HCT116 (cell line): ENCODE measurements at regions not wholly inside any gene's neighbourhood (a gene's known extent, or its start where the extent isn't known, plus 50 kb on each side); places are given as distances from the start of the nearest gene placed in this dataset.

Experiments
- CBX3 ChIP-seq: IDR thresholded peaks from 2 replicates; pipeline ENCODE4 v1.6.1; 2012; ENCODE audit warnings: low read depth
- EZH2 ChIP-seq: fragments of 200-600 bp; sonication (generic); IDR thresholded peaks from 2 replicates; pipeline ENCODE4 v1.6.1; 2017; ENCODE audit warnings: antibody characterized with exemption, mixed run types
- SP1 ChIP-seq: IDR thresholded peaks from 2 replicates; pipeline ENCODE4 v1.6.1; 2012; ENCODE audit warnings: low read depth
- TF ChIP-seq, protein P1 (sequence below), 3 experiments: fragments of 200-600 bp in 1 of 3; sonication (generic) in 1 of 3; IDR thresholded peaks in 2 of 3; conservative IDR thresholded peaks in 1 of 3; 2 replicates each; pipeline ENCODE4 v1.5.1; 2012 to 2017; ENCODE audit warnings: low read depth in 2 of 3, low read length in 2 of 3, antibody characterized with exemption in 1 of 3, borderline replicate concordance in 1 of 3, control low read depth in 1 of 3, mild to moderate bottlenecking in 1 of 3, mixed read lengths in 1 of 3, mixed run types in 1 of 3, moderate library complexity in 1 of 3; ENCODE audit not compliant: insufficient read depth in 1 of 3
- TF ChIP-seq, protein P2 (sequence below): IDR thresholded peaks from 2 replicates; pipeline ENCODE4 v1.6.1; 2012

DNA sequence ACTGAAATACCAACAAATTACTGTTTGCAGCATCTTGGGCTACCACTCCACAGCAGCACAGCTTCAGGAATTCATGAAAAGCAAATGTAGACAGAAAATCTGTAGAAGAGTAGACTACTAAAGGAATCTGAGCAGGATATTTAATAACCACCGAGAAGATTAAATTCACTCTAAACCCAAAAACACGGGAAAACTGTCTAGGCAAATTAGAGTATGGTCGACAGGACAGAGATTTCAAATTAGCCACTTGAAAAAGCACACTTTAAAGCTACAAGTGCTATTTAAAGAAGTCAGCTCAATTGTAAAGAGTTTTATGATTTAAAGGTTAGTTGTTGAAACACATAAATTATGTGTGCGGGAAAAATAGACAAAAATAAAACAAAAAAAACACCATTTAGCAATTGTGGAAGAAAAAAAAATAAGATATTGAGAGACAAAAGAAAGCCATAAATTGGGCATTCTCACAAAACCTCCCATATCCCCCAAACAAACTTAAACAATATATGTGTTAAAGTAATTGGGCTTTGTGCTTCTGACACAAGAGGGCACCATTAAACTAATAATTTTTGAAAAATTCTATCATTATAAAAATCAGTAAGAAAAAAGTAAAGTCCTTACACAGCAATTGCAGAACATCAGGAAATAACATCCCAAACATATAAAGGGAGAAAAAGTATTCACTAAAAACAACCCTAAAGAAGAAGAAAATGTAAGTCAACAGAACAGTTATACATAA is 880.8 kb downstream of the TECRL start:
- TF ChIP-seq, protein P1, sequence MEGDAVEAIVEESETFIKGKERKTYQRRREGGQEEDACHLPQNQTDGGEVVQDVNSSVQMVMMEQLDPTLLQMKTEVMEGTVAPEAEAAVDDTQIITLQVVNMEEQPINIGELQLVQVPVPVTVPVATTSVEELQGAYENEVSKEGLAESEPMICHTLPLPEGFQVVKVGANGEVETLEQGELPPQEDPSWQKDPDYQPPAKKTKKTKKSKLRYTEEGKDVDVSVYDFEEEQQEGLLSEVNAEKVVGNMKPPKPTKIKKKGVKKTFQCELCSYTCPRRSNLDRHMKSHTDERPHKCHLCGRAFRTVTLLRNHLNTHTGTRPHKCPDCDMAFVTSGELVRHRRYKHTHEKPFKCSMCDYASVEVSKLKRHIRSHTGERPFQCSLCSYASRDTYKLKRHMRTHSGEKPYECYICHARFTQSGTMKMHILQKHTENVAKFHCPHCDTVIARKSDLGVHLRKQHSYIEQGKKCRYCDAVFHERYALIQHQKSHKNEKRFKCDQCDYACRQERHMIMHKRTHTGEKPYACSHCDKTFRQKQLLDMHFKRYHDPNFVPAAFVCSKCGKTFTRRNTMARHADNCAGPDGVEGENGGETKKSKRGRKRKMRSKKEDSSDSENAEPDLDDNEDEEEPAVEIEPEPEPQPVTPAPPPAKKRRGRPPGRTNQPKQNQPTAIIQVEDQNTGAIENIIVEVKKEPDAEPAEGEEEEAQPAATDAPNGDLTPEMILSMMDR (IDR thresholded peaks at IDR 0.05 in 2 of 3, conservative IDR thresholded peaks at IDR 0.05 in 1 of 3; ENCODE audit: borderline replicate concordance in 1 of 3, insufficient read depth in 1 of 3, low read depth in 2 of 3, low read length in 2 of 3), result no peak
- TF ChIP-seq EZH2, result no peak
- no peak for TF ChIP-seq CBX3
- TF ChIP-seq, protein P2, sequence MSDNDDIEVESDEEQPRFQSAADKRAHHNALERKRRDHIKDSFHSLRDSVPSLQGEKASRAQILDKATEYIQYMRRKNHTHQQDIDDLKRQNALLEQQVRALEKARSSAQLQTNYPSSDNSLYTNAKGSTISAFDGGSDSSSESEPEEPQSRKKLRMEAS, result no peak
- no peak for TF ChIP-seq SP1
